ENCODE measurements at regions not wholly inside any gene's neighbourhood (a gene's known extent, or its start where the extent isn't known, plus 50 kb on each side); places are given as distances from the start of the nearest gene placed in this dataset.

DNA sequence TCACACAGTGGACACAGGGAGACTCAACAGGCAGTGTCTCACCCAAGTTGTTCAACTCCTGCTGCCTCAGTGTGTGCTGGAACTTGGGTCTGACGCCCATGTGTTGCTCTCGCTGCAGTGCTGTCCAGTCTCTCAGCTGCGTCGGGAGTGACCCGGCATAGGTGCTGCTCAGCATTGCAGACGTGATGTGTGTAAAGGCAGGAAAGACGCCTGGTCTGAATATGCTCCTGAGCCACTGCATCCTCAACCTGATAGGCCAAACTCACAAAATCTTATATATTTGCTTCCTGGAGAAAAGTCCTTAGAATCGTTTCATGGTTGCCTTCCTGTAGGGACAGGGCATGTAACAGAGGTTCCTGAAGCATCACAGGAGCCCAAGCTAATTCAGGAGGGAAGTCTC, 152.9 kb downstream of the INSIG2 start:
- TF ChIP-seq EP300 (IDR thresholded peaks at IDR 0.05) (no peak), POLR2A (IDR thresholded peaks at IDR 0.05) (no peak)
- TF ChIP-seq, protein P1, sequence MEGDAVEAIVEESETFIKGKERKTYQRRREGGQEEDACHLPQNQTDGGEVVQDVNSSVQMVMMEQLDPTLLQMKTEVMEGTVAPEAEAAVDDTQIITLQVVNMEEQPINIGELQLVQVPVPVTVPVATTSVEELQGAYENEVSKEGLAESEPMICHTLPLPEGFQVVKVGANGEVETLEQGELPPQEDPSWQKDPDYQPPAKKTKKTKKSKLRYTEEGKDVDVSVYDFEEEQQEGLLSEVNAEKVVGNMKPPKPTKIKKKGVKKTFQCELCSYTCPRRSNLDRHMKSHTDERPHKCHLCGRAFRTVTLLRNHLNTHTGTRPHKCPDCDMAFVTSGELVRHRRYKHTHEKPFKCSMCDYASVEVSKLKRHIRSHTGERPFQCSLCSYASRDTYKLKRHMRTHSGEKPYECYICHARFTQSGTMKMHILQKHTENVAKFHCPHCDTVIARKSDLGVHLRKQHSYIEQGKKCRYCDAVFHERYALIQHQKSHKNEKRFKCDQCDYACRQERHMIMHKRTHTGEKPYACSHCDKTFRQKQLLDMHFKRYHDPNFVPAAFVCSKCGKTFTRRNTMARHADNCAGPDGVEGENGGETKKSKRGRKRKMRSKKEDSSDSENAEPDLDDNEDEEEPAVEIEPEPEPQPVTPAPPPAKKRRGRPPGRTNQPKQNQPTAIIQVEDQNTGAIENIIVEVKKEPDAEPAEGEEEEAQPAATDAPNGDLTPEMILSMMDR (IDR thresholded peaks at IDR 0.05) = no peak
- Histone ChIP-seq H3K36me3 (no peaks in the 10 kb centered on the region), H3K27me3 (no peaks in the 10 kb centered on the region), H3K4me3 (no peak overlapping the region), H3K27ac (no peak overlapping the region), H3K4me1 (ENCODE audit: insufficient read depth) (no peaks in the 10 kb centered on the region), H3K9me3 (no peaks in the 10 kb centered on the region)
- intact Hi-C loops (cut with DNase I) = no loop called here
- no peak for DNase-seq
- 70 to 75% (median 71%) methylated on average over 8 of the region's 8 CpGs for WGBS, 3 donors

DNA sequence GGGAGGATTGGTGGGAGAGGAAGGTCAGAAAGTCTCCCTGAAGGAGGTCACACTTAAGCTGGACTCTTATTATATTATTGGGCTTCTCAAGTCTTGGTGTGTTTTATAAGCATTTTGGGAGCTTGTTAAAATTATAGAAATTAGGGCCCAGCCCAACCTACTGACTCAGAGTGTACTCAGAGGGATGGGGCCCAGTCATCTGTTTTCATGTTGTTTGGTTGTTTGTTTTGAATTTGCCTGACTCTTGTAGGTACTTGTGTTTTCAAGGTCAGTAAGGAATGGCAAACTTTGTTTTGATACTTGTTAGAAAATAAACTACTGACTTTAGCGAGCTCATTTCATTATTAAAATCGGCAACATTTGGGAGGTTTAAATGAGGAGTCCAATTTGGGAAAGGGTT, 152.0 kb downstream of the INSIG2 start:
- Histone ChIP-seq H3K36me3 (no peaks in the 10 kb centered on the region), H3K9me3 (no peaks in the 10 kb centered on the region), H3K27me3 (no peaks in the 10 kb centered on the region), H3K4me1 (ENCODE audit: insufficient read depth) (no peaks in the 10 kb centered on the region), H3K4me3 (no peak overlapping the region), H3K27ac (no peak overlapping the region)
- intact Hi-C loops (cut with DNase I) = no loop called here
- DNase-seq = no peak
- 51 to 82% (median 70%) methylated on average over 2 of the region's 2 CpGs for WGBS, 3 donors
- no peak for TF ChIP-seq EP300 (IDR thresholded peaks at IDR 0.05)
- TF ChIP-seq, protein P1 (IDR thresholded peaks at IDR 0.05) = no peak

DNA sequence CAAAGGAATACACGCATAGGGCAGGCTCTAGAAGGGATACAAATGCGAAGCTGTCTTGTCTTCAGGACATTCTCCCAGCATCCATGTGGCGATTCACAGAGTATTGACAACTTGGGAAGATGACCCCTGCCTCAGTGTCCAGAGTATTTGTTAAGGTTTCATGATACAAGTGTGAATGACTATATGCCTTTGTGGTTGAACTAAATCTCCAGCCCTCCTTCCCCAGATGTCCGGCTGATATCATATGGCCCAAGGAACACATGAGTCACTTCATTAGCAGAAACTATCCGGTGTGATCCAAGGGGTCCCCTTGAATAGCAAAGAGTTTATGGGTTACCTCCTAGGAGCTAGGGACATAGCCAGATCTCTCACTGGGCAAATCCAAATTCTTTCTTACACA, 151.0 kb downstream of the INSIG2 start:
- Histone ChIP-seq H3K9me3 (no peaks in the 10 kb centered on the region), H3K36me3 (no peaks in the 10 kb centered on the region), H3K4me3 (no peak overlapping the region), H3K27ac (no peak overlapping the region), H3K4me1 (ENCODE audit: insufficient read depth) (no peaks in the 10 kb centered on the region), H3K27me3 (no peaks in the 10 kb centered on the region)
- intact Hi-C loops (cut with DNase I) = no loop called here
- 88 to 91% (median 89%) methylated on average over 5 of the region's 5 CpGs for WGBS, 3 donors
- DNase-seq = no peak
- TF ChIP-seq, protein P1 (IDR thresholded peaks at IDR 0.05) = no peak
- TF ChIP-seq POLR2A (IDR thresholded peaks at IDR 0.05) (no peak), EP300 (IDR thresholded peaks at IDR 0.05) (no peak)

DNA sequence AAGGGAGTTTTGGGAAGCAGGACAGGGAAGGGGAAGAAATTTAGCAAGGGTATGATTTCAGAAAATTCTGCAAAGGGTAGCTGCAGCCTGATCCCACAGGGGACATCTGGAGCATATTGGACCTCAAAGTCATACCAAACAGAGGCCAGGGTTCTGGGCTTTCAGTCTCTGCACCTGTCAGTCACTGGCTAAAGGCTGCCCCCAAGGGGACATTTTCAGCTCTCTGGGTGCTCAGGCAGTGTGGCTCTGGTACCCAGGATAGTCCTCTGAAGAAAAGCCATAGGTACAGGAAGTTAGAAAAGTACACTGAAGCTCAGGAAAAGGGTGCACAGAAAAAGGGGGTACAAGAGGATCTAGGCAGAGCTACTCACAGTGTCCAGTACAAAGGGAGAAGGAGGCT, 149.2 kb downstream of the INSIG2 start:
- DNase-seq = no peak
- TF ChIP-seq EP300 (IDR thresholded peaks at IDR 0.05) (no peak), POLR2A (IDR thresholded peaks at IDR 0.05) (no peak)
- TF ChIP-seq, protein P1 (IDR thresholded peaks at IDR 0.05) = no peak
- no peak overlapping the region for H3K4me3 ChIP-seq
- H3K27ac ChIP-seq = no peak overlapping the region
- H3K4me1 ChIP-seq (ENCODE audit: insufficient read depth) = no peaks in the 10 kb centered on the region
- intact Hi-C loops (cut with DNase I) = no loop called here
- no peaks in the 10 kb centered on the region for H3K36me3 ChIP-seq
- H3K9me3 ChIP-seq = no peaks in the 10 kb centered on the region
- H3K27me3 ChIP-seq = no peaks in the 10 kb centered on the region

DNA sequence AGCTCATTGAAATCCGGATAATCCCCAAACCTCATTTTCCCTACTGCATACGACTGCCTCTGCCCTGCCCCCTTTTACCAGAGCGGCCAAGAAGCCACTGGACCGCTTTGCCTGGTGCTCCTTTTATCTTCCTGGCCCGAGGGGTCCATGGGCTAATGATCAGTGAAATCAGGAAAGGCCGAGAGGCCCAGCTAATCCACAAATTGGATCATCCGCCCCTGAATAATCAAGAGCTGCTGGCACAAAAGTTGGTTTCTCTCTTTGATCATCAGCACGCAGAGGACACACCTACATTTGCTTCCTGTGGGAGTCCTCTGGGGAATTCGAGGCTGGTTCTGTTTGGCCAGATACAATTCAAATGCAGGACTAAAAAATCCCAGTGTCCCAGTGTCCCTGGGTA, 144.5 kb downstream of the INSIG2 start:
- H3K4me3 ChIP-seq = no peak overlapping the region
- H3K36me3 ChIP-seq = no peaks in the 10 kb centered on the region
- H3K4me1 ChIP-seq (ENCODE audit: insufficient read depth) = no peaks in the 10 kb centered on the region
- 45 to 53% (median 48%) methylated on average over 9 of the region's 9 CpGs for WGBS, 3 donors
- no peak for TF ChIP-seq EP300 (IDR thresholded peaks at IDR 0.05)
- no peak for TF ChIP-seq POLR2A (IDR thresholded peaks at IDR 0.05)
- TF ChIP-seq, protein P1 (IDR thresholded peaks at IDR 0.05) = no peak
- H3K9me3 ChIP-seq = no peaks in the 10 kb centered on the region
- no peak for DNase-seq
- no peak overlapping the region for H3K27ac ChIP-seq
- intact Hi-C loops (cut with DNase I) = no loop called here
- H3K27me3 ChIP-seq = no peaks in the 10 kb centered on the region

All from ovary (tissue), 7 donors.